Left lung (tissue), 4 donors: ENCODE measurements at regions not wholly inside any gene's neighbourhood (a gene's known extent, or its start where the extent isn't known, plus 50 kb on each side); places are given as distances from the start of the nearest gene placed in this dataset.

Experiments used
- ATAC-seq: fragments of 200-7000 bp; cut with Tn5 transposase; one replicate; pipeline ENCODE4 v1.9.1; 2020; ENCODE audit warnings: moderate library complexity
- DNase-seq, 4 donors: peaks; one replicate each; pipeline ENCODE4 v3.0.0-alpha.2; 2013 to 2020
- H3K27ac ChIP-seq, 2 donors: fragments of 200-600 bp; sonication (generic) in 1 of 2; one replicate each; pipeline versions ENCODE4 v1.5.0 to v1.8.0; 2020 to 2021
- H3K27me3 ChIP-seq, 2 donors: fragments of 200-600 bp; sonication (generic) in 1 of 2; one replicate each; pipeline versions ENCODE4 v1.5.0 to v1.8.0; 2020 to 2021
- H3K36me3 ChIP-seq, 2 donors: fragments of 200-600 bp; sonication (generic) in 1 of 2; one replicate each; pipeline versions ENCODE4 v1.5.0 to v1.8.0; 2020 to 2021
- H3K4me1 ChIP-seq, 2 donors: fragments of 200-600 bp; one replicate each; pipeline ENCODE4 v1.8.0; 2021
- H3K4me3 ChIP-seq, 2 donors: fragments of 200-600 bp; sonication (generic) in 1 of 2; one replicate each; pipeline versions ENCODE4 v1.5.0 to v1.8.0; 2020 to 2021; ENCODE audit warnings: mild to moderate bottlenecking in 1 of 2
- H3K9me3 ChIP-seq, 2 donors: fragments of 200-600 bp; sonication (generic) in 1 of 2; one replicate each; pipeline versions ENCODE4 v1.5.0 to v1.8.0; 2020 to 2021
- CTCF ChIP-seq, 2 donors: fragments of 200-600 bp; sonication (generic) in 1 of 2; IDR thresholded peaks; one replicate each; pipeline versions ENCODE4 v1.5.0 to v1.8.0; 2021; ENCODE audit warnings: antibody characterized with exemption in 2 of 2
- intact Hi-C, 2 donors: fragments of 100-400 bp; cut with DNase I; formaldehyde crosslinking; loops; one replicate each; pipeline versions ENCODE4 v1.11.2 to v1.14.2; 2022
- donor health status: DM: no; HTN: yes; CAD: no.
- donor health status: DM: no; HTN: no; CAD: no.

GRCh38 chr1:57627612-57628011 is 203.8 kb upstream of the DAB1 start:
- DNase-seq (no peak), ATAC-seq (no peak)
- H3K4me1 ChIP-seq, result no peaks in the 10 kb centered on the region
- H3K4me3 ChIP-seq, result no peak overlapping the region
- no peaks in the 10 kb centered on the region for H3K36me3 ChIP-seq
- no peak overlapping the region for H3K27ac ChIP-seq
- no peaks in the 10 kb centered on the region for H3K27me3 ChIP-seq
- intact Hi-C loops, result no loop called here
- TF ChIP-seq CTCF (IDR thresholded peaks at IDR 0.05), result no peak
- H3K9me3 ChIP-seq, result no peaks in the 10 kb centered on the region

DNA sequence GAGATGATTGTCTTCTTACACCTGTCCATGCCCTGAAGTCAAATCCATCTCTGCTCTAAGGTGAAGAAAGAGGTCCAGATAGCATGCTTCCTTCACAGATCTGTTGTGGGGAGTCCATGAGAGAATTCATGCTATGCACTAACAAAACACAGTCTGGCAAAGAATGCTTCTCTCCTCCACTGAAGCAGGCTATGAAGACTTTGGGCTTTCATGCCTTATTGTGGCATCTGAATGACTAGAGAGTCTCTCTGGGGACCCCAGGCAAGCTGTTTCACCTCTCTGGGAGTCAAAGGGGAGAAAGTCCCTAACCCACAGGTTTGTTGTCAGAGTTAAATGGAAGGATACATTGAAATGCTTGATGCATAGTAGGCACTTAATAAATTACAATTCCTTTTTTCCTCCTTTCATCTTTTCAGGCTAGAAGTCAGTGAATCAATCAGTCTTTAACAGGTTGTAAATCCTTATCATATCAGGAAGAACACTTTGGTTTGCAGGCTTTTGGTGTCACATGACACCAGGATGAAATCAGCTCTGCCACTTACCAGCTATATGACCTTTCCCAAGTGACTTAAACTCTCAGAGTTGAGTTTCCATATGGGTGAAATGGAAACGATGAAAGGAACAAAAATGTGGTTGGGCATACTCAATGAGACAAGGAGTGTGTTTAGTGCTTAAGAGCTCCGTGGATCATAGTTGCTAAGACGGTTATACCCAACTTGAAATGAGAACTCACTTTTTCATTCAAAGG is 200.1 kb upstream of the DAB1 start:
- Histone ChIP-seq H3K9me3 (no peaks in the 10 kb centered on the region), H3K27ac (no peak overlapping the region), H3K36me3 (no peaks in the 10 kb centered on the region), H3K4me1 (no peaks in the 10 kb centered on the region), H3K27me3 (no peaks in the 10 kb centered on the region), H3K4me3 (no peak overlapping the region)
- intact Hi-C loops, result no loop called here
- ATAC-seq, result no peak
- no peak for DNase-seq
- TF ChIP-seq CTCF (IDR thresholded peaks at IDR 0.05), result no peak

GRCh38 chr1:57623039-57623790 is 199.4 kb upstream of the DAB1 start:
- intact Hi-C loops, result no loop called here
- DNase-seq (peak in 2 of 4 donors; percentile 16 to 60), ATAC-seq (no peak)
- no peak overlapping the region for H3K4me3 ChIP-seq
- no peak overlapping the region for H3K27ac ChIP-seq
- TF ChIP-seq CTCF (IDR thresholded peaks at IDR 0.05), result no peak
- H3K36me3 ChIP-seq, result no peaks in the 10 kb centered on the region
- H3K9me3 ChIP-seq, result no peaks in the 10 kb centered on the region
- H3K27me3 ChIP-seq, result no peaks in the 10 kb centered on the region
- no peaks in the 10 kb centered on the region for H3K4me1 ChIP-seq

DNA sequence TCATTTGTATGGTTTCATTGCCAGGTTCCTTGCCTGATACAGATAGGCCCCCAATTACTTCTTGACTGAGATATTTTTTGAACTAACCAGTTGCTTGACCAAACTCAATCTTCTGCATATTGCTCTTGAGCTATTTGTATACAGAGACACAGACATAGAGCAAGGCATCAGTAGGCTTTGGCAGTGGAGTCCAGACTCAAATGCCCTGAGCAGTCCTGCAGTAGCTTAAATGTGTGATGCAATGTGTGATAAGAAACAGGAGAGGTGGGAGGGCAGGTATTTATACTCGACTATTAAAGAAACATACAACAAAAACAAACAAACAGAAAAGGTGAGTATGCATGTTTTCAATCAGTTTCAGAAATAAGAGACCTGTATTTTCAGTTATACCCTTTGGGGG is 197.9 kb upstream of the DAB1 start:
- no peak for TF ChIP-seq CTCF (IDR thresholded peaks at IDR 0.05)
- no peak overlapping the region for H3K4me3 ChIP-seq
- intact Hi-C loops, result no loop called here
- ATAC-seq, result no peak
- no peaks in the 10 kb centered on the region for H3K36me3 ChIP-seq
- no peaks in the 10 kb centered on the region for H3K4me1 ChIP-seq
- DNase-seq, result no peak
- no peaks in the 10 kb centered on the region for H3K27me3 ChIP-seq
- H3K27ac ChIP-seq, result no peak overlapping the region
- H3K9me3 ChIP-seq, result no peaks in the 10 kb centered on the region

DNA sequence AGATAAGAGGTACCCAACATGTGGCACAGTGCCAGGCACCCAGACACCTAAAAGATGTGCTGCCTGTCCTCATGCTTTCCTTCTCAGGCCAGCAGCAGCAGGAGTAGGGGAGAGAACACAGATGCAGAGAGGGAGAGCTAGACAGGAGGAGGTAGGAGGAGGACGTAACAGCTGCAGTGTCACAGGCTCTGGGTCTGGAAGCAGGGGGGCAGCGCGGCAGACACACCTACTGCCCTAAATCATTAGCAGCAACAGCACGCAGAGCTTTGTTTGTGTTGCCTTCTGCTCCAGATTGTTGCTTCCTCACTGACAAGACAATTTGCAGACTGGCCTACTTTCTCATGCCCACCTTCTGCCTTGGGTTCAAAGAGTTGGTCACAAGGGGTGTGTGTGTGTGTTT is 196.7 kb upstream of the DAB1 start:
- Histone ChIP-seq H3K4me1 (no peaks in the 10 kb centered on the region), H3K27me3 (no peaks in the 10 kb centered on the region), H3K4me3 (no peak overlapping the region), H3K36me3 (no peaks in the 10 kb centered on the region), H3K27ac (no peak overlapping the region), H3K9me3 (no peaks in the 10 kb centered on the region)
- TF ChIP-seq CTCF (IDR thresholded peaks at IDR 0.05), result no peak
- DNase-seq (no peak), ATAC-seq (no peak)
- intact Hi-C loops, result no loop called here
